WERI-Rb-1 (cell line): ENCODE measurements at regions not wholly inside any gene's neighbourhood (a gene's known extent, or its start where the extent isn't known, plus 50 kb on each side); places are given as distances from the start of the nearest gene placed in this dataset.
A peak's percentile ranks its signal among the peaks of the same experiment; 100 is the strongest.

ENCODE experiments used
- DNase-seq: peaks from one replicate; pipeline ENCODE4 v3.0.0-alpha.2; 2020
- H3K27ac ChIP-seq: fragments of 250-450 bp; sonication (Bioruptor Pico); 2 replicates; pipeline ENCODE4 v1.5.1; 2020; ENCODE audit warnings: mild to moderate bottlenecking, moderate library complexity
- H3K27me3 ChIP-seq: fragments of 250-450 bp; sonication (Bioruptor Pico); 2 replicates; pipeline ENCODE4 v1.5.1; 2021; ENCODE audit warnings: mild to moderate bottlenecking, low read depth, moderate library complexity; ENCODE audit not compliant: insufficient read depth, severe bottlenecking
- H3K36me3 ChIP-seq: fragments of 250-450 bp; sonication (Bioruptor Pico); 2 replicates; pipeline ENCODE4 v1.5.1; 2020; ENCODE audit warnings: mild to moderate bottlenecking, moderate library complexity
- H3K4me3 ChIP-seq: 2 replicates; pipeline ENCODE4 v1.5.1; 2011; ENCODE audit warnings: low read depth, mild to moderate bottlenecking, control low read depth, low read length
- H3K9me3 ChIP-seq: fragments of 250-450 bp; sonication (Bioruptor Pico); 2 replicates; pipeline ENCODE4 v1.5.1; 2021; ENCODE audit warnings: mild to moderate bottlenecking, moderate library complexity; ENCODE audit not compliant: severe bottlenecking
- CTCF ChIP-seq: IDR thresholded peaks from 2 replicates; pipeline ENCODE4 v1.5.1; 2011; ENCODE audit warnings: low read depth, mild to moderate bottlenecking, control low read depth, inconsistent platforms, low read length

- no peak overlapping the region for H3K4me3 ChIP-seq
- H3K36me3 ChIP-seq, result no peaks in the 10 kb centered on the region
- H3K27me3 ChIP-seq, result no peaks in the 10 kb centered on the region
- H3K9me3 ChIP-seq, result no peaks in the 10 kb centered on the region
- peak overlapping the region; percentile 92 for H3K27ac ChIP-seq
- no peak for DNase-seq
- no peak for TF ChIP-seq CTCF
Observed at GRCh38 chr9:129458155-129458661, 162.7 kb downstream of the C9orf50 start.

DNA sequence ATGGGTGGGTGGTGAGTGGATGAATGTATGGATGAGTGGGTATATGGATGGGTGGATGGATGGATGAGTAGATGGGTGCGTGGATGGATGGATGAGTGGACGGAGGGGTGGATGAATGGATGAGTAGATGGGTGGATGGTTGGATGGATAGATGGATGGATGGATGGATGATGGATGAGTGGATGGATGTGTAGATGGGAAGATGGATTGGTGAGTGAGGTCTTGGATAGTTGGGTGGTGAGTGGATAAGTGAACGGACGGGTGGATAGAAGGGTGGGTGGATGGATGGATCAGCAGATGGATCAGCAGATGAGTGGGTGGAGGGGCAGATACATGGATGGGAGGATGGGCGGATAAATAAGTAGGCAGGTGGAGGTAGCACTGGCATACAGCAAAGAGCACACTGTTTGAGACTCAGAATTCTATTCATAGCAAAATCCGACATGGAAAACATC, 163.5 kb downstream of the C9orf50 start:
- no peak overlapping the region for H3K4me3 ChIP-seq
- TF ChIP-seq CTCF, result no peak
- H3K9me3 ChIP-seq, result no peaks in the 10 kb centered on the region
- no peak for DNase-seq
- no peak overlapping the region; the same call in 1 of the 2 replicates for H3K27ac ChIP-seq
- H3K36me3 ChIP-seq, result no peaks in the 10 kb centered on the region
- no peaks in the 10 kb centered on the region for H3K27me3 ChIP-seq

DNA sequence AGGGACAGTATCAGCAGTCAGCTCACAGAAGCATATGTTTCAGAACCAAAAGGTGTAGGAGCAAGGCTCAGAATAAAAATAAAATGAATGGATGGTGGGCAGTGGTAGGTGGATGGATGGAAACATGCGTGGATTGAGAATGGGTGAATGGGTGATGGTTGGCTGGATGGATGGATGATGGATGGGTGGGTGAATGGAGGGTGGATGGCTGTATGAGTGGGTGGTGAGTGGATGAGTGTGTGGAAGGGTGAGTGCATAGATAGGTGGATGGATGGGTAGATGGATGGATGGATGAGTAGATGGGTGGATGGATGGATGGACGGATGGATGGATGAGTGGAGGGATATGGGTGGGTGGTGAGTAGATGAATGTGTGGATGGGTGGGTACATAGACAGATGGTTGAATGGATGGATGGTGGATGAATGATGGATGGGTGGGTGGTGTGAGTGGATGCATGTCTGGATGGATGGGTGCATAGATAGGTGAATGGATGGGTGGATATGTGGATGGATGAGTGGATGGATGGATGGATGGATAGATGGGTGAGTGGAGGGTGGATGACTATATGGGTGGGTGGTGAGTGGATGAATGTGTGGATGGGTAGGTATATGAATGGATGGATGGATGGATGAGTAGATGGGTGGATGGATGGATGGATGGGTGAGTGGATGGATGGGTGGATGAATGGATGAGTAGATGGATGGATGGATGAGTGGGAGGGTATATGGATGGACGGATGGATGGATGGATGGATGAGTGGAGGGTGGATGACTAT, 164.2 kb downstream of the C9orf50 start:
- H3K9me3 ChIP-seq, result no peaks in the 10 kb centered on the region
- no peak overlapping the region for H3K4me3 ChIP-seq
- no peaks in the 10 kb centered on the region for H3K36me3 ChIP-seq
- H3K27ac ChIP-seq, result no peak overlapping the region
- DNase-seq, result no peak
- H3K27me3 ChIP-seq, result no peaks in the 10 kb centered on the region
- no peak for TF ChIP-seq CTCF

- DNase-seq, result no peak
- TF ChIP-seq CTCF, result no peak
Observed at GRCh38 chr9:129455151-129455995, 165.5 kb downstream of the C9orf50 start.

GRCh38 chr9:129454467-129455067, 166.3 kb downstream of the C9orf50 start:
- Histone ChIP-seq H3K27ac (no peak overlapping the region), H3K9me3 (no peaks in the 10 kb centered on the region), H3K36me3 (no peaks in the 10 kb centered on the region), H3K4me3 (no peak overlapping the region), H3K27me3 (no peaks in the 10 kb centered on the region)
- no peak for TF ChIP-seq CTCF
- DNase-seq, result no peak

More at GRCh38 chr9:129455151-129455995, 165.5 kb downstream of the C9orf50 start:
- Histone ChIP-seq H3K9me3 (no peaks in the 10 kb centered on the region), H3K36me3 (no peaks in the 10 kb centered on the region), H3K4me3 (no peak overlapping the region), H3K27ac (no peak overlapping the region), H3K27me3 (no peaks in the 10 kb centered on the region)
